ENCODE measurements at regions not wholly inside any gene's neighbourhood (a gene's known extent, or its start where the extent isn't known, plus 50 kb on each side); places are given as distances from the start of the nearest gene placed in this dataset.

DNA sequence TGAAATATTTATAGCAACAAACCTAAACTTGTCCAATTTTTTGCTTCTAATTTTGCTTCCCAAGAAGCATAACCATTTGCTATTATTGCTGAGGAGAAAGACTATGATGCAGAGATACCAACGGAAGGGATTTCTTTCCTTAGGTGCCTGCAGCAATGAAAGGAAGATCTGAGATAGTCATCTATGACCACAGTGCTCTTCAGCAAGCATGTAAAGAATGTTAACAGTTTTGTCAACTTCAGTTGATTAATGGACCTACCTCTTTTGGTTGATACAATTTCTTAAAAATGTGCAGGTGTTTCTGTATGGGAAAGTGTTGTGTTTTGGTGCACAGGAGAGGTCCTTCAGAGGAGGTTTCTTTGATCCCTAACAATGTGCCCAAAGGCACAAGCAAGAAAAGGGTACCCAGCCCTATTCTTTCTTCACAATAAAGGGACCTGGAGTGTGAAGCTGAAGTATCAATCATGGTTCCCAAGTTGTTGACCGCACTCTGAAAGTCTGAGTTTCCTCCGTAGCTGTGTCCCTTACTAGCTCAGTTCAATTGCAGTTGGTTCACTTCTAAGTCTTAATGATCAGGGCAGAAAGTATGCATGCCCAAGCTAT lies 307.7 kb upstream of the KCNH8 start:
- Mint-ChIP-seq H3K4me3 (no peak overlapping the region), H3K4me1 (peaks cover 0 to 5% of the 10 kb centered on the region in 2 donors), H3K27ac (no peak overlapping the region), H3K27me3 (ENCODE audit: low read depth in 2 of 2) (peaks cover 0 to 12% of the 10 kb centered on the region in 2 donors), H3K36me3 (no peaks in the 10 kb centered on the region), H3K9me3 (no peaks in the 10 kb centered on the region)
- no peak for ATAC-seq
- no peaks in the 10 kb centered on the region for H3K27me3 ChIP-seq (ENCODE audit: control insufficient read depth, insufficient read depth, low read length)
- no peaks in the 10 kb centered on the region for H3K36me3 ChIP-seq (ENCODE audit: control insufficient read depth, insufficient read depth, low read length)
- no peaks in the 10 kb centered on the region for H3K9me3 ChIP-seq (ENCODE audit: control insufficient read depth, insufficient read depth, low read length)
- TF ChIP-seq, protein P1, sequence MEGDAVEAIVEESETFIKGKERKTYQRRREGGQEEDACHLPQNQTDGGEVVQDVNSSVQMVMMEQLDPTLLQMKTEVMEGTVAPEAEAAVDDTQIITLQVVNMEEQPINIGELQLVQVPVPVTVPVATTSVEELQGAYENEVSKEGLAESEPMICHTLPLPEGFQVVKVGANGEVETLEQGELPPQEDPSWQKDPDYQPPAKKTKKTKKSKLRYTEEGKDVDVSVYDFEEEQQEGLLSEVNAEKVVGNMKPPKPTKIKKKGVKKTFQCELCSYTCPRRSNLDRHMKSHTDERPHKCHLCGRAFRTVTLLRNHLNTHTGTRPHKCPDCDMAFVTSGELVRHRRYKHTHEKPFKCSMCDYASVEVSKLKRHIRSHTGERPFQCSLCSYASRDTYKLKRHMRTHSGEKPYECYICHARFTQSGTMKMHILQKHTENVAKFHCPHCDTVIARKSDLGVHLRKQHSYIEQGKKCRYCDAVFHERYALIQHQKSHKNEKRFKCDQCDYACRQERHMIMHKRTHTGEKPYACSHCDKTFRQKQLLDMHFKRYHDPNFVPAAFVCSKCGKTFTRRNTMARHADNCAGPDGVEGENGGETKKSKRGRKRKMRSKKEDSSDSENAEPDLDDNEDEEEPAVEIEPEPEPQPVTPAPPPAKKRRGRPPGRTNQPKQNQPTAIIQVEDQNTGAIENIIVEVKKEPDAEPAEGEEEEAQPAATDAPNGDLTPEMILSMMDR (IDR thresholded peaks at IDR 0.05) = no peak
- H3K4me3 ChIP-seq (ENCODE audit: low read length) = no peak overlapping the region
- 68% methylated on average over 3 of the region's 3 CpGs for WGBS (ENCODE audit: insufficient coverage)
- DNase-seq = no peak
- intact Hi-C loops (cut with micrococcal nuclease) = no loop called here
- H3K27ac ChIP-seq (ENCODE audit: low read length) = no peak overlapping the region
- no peaks in the 10 kb centered on the region for H3K4me1 ChIP-seq (ENCODE audit: control insufficient read depth, insufficient read depth, low read length)

DNA sequence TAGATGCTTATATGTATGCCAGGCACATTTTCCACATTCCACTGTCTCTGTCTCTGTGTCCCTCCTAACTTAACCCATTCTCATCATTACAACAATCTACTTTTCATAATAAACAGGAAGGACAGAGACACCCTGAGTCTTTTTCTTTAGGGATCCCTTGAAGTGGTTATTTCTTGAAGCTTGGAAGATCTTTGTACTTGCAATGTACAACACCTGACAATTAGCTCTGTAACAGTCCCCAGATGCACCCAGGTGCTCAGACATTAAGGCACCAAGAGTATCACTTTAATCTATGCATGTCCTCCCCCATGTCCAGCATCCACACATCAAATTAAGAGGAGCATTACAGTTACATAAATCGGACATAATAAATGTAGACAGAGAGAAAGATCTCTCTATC lies 309.6 kb upstream of the KCNH8 start:
- Mint-ChIP-seq H3K4me3 (no peak overlapping the region), H3K27ac (no peak overlapping the region), H3K9me3 (no peaks in the 10 kb centered on the region), H3K27me3 (ENCODE audit: low read depth in 2 of 2) (peaks cover 0 to 12% of the 10 kb centered on the region in 2 donors), H3K4me1 (no peaks in the 10 kb centered on the region), H3K36me3 (no peaks in the 10 kb centered on the region)
- intact Hi-C loops (cut with micrococcal nuclease) = no loop called here
- no peak overlapping the region for H3K4me3 ChIP-seq (ENCODE audit: low read length)
- H3K4me1 ChIP-seq (ENCODE audit: control insufficient read depth, insufficient read depth, low read length) = no peaks in the 10 kb centered on the region
- DNase-seq (no peak), ATAC-seq (no peak)
- no peaks in the 10 kb centered on the region for H3K9me3 ChIP-seq (ENCODE audit: control insufficient read depth, insufficient read depth, low read length)
- no peaks in the 10 kb centered on the region for H3K36me3 ChIP-seq (ENCODE audit: control insufficient read depth, insufficient read depth, low read length)
- no peaks in the 10 kb centered on the region for H3K27me3 ChIP-seq (ENCODE audit: control insufficient read depth, insufficient read depth, low read length)
- TF ChIP-seq, protein P1 (IDR thresholded peaks at IDR 0.05) = no peak
- H3K27ac ChIP-seq (ENCODE audit: low read length) = no peak overlapping the region
- WGBS (ENCODE audit: insufficient coverage) = 80% methylated on average over 1 of the region's 1 CpG

DNA sequence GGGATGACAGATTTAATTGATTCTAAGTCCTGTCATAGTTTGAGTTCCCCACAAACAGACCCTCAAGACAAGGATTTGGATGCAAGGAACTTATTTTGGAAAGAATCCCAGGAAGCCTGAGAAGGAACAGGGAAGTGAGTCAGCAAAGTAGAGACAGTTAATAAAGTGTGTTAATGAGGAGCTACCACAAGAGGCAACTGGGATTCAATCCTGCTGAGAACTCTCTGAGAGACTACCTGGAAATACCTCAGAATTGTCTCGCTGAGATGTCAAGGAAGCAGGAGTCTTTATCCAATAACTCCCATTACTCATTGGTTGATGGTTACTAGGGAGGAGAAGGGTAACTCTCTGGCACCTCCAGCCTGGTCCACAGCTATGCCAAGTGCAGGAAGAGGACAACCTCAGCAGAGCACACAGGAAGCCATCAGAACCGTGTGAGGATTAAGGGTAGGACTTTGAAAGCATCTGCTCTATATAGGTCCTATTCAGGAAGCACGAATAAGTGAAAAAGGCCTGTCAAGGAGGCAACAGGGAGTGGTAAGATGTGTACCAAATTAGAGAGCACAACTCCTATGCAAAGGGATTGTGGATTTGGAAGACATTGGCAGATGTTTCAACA lies 311.1 kb upstream of the KCNH8 start:
- H3K4me1 ChIP-seq (ENCODE audit: control insufficient read depth, insufficient read depth, low read length) = no peaks in the 10 kb centered on the region
- TF ChIP-seq, protein P1 (IDR thresholded peaks at IDR 0.05) = no peak
- no peak overlapping the region for H3K27ac ChIP-seq (ENCODE audit: low read length)
- H3K9me3 ChIP-seq (ENCODE audit: control insufficient read depth, insufficient read depth, low read length) = no peaks in the 10 kb centered on the region
- H3K4me1 Mint-ChIP-seq = no peaks in the 10 kb centered on the region
- H3K36me3 ChIP-seq (ENCODE audit: control insufficient read depth, insufficient read depth, low read length) = no peaks in the 10 kb centered on the region
- intact Hi-C loops (cut with micrococcal nuclease) = no loop called here
- ATAC-seq (no peak), DNase-seq (no peak)
- peaks cover 0 to 12% of the 10 kb centered on the region in 2 donors for H3K27me3 Mint-ChIP-seq (ENCODE audit: low read depth in 2 of 2)
- no peak overlapping the region for H3K4me3 Mint-ChIP-seq
- H3K27me3 ChIP-seq (ENCODE audit: control insufficient read depth, insufficient read depth, low read length) = no peaks in the 10 kb centered on the region
- no peaks in the 10 kb centered on the region for H3K36me3 Mint-ChIP-seq
- 41% methylated on average over 2 of the region's 3 CpGs for WGBS (ENCODE audit: insufficient coverage)
- no peak overlapping the region for H3K4me3 ChIP-seq (ENCODE audit: low read length)
- no peak overlapping the region for H3K27ac Mint-ChIP-seq
- H3K9me3 Mint-ChIP-seq = no peaks in the 10 kb centered on the region

DNA sequence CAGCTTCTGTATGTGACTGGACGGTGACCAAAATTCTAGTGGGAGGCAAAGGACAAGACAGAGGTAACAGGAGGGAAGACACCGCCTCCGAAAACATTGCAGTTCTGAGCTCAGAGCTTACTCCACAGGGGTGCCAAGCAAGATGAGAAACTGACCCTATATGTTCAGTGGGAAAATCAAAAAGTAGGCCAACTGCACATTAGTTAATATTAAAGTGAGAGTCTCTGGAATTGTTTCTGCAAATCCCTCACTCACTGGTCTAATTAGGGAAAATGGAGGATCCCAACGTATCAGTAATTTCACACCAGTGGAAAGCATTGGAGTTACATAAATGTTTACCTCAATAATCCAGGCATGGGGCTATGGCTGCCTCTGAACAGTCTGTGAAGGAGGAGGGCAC lies 313.3 kb upstream of the KCNH8 start:
- Histone ChIP-seq H3K4me3 (ENCODE audit: low read length) (no peak overlapping the region), H3K4me1 (ENCODE audit: control insufficient read depth, insufficient read depth, low read length) (no peaks in the 10 kb centered on the region), H3K36me3 (ENCODE audit: control insufficient read depth, insufficient read depth, low read length) (no peaks in the 10 kb centered on the region), H3K9me3 (ENCODE audit: control insufficient read depth, insufficient read depth, low read length) (no peaks in the 10 kb centered on the region), H3K27ac (ENCODE audit: low read length) (no peak overlapping the region), H3K27me3 (ENCODE audit: control insufficient read depth, insufficient read depth, low read length) (no peaks in the 10 kb centered on the region)
- WGBS (ENCODE audit: insufficient coverage) = 93% methylated on average over 4 of the region's 4 CpGs
- Mint-ChIP-seq H3K27ac (no peak overlapping the region), H3K27me3 (ENCODE audit: low read depth in 2 of 2) (peaks cover 0 to 12% of the 10 kb centered on the region in 2 donors), H3K36me3 (no peaks in the 10 kb centered on the region), H3K9me3 (no peaks in the 10 kb centered on the region), H3K4me3 (no peak overlapping the region), H3K4me1 (peaks cover 2 to 6% of the 10 kb centered on the region in 2 donors)
- ATAC-seq = no peak
- intact Hi-C loops (cut with micrococcal nuclease) = no loop called here
- no peak for DNase-seq
- TF ChIP-seq, protein P1 (IDR thresholded peaks at IDR 0.05) = no peak
